M059J (cell line): ENCODE measurements at regions not wholly inside any gene's neighbourhood (a gene's known extent, or its start where the extent isn't known, plus 50 kb on each side); places are given as distances from the start of the nearest gene placed in this dataset.
"Not testable (repeated sequence)": the region's sequence is repeated elsewhere in the genome, so short reads cannot be mapped to it uniquely, and the experiment has no call there.

ENCODE experiments used
- DNase-seq: peaks from one replicate; pipeline ENCODE4 v3.0.0-alpha.2; 2012; ENCODE audit warnings: low read depth

DNA sequence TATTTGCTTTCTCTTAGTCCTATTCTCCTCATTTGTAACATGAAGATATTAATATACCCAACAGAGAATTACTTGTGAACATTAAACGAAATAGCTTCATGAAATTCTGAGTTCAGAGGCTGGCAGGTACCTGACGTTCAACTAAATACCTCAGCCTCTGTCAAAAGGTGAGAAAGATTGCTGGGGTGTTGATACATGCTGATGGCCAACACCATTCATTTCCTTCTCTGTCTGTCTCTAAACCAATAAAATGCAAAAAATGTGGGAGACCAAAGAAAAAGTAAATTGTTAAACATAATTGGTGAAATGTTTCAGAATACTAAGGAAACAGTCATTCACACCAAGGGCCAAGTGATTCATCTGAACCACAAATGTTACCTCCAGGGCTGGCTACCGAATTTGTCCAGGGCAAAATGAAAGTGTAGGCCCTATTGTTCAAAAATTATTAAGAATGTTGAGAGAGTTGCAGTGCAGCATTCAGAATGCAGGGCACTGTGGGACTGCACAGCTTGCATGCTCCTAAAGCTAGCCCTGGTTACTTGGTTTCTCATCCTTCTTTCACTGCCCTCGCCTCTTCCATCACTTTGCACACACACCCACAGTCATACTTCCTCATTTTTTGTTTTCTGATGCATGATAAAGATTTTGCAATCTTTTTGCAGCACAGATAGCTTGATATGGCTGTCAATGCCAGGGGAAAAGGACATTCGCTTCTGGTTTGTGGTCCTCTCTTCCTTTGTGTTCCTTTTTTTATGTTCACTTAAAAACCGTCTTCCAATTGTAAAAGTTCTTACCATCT is 414.3 kb upstream of the NR5A2 start:
- DNase-seq, result peak; percentile 94

DNA sequence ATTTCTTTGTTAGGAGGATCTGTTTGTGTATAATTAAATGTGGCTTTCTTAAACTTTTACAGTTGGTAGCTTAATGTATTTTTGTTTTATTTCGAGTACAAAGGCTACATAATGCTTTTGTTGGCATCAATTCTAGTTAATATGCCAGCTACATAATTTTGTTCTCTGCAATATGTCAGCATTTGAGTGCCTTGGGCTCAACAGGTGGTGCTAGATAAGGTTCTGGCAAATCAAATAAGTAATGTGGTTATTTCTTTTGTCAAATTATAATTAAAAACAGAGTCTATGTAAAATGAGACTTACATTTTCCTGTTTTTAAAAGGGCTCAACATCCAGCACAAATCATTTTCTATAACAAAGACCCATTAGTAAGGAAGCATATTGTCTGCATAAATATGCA is 410.6 kb upstream of the NR5A2 start:
- DNase-seq, result no peak

DNA sequence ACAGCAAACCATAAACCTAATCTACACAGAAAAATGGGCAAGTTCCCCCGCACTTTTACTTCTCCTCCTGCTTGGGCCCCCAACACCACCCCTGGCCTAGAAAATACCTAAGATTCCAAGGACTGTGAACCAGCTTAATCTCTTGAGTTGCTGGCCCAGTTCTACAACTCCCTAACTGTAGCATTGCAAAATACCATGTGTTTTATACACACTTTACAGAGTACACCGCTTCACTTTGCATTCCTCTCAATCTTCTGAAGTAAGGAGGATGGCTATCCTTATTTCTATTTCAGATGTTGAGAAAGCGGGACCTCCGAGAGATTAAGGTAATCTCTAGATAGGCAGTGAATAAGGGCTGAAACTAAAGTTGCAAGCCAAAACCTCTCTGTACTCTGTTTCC is 408.3 kb upstream of the NR5A2 start:
- no peak for DNase-seq

DNA sequence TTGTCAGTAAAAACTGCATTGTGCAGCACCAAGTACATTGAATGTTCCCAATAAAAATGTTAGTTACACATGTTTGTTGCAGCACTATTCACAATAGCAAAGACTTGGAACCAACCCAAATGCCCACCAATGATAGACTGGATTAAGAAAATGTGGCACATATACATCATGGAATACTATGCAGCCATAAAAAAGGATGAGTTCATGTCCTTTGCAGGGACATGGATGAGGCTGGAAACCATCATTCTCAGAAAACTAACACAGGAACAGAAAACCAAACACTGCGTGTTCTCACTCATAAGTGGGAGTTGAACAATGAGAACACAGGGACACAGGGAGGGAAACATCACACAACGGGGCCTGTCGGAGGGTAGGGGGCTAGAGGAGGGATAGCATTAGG is 401.3 kb upstream of the NR5A2 start:
- DNase-seq, result not testable (repeated sequence)

DNA sequence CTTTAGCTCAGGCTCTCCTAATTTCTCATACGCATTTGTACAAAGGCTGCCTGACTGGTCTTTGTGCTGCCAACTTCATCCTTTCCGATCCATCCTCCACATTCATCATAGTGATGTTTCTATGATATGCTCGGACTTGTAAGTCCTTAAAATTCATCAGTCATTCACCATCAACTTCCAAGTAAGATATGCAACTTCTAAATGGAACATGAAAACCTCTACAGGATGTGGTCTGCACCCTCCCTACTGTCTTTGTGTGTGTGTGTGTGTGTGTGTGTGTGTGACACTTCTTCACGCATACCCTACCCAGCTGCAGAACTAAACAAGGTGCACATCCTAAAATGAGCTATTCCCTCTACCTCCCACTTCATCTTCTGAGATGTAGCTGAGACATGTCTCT is 397.9 kb upstream of the NR5A2 start:
- DNase-seq, result no peak

DNA sequence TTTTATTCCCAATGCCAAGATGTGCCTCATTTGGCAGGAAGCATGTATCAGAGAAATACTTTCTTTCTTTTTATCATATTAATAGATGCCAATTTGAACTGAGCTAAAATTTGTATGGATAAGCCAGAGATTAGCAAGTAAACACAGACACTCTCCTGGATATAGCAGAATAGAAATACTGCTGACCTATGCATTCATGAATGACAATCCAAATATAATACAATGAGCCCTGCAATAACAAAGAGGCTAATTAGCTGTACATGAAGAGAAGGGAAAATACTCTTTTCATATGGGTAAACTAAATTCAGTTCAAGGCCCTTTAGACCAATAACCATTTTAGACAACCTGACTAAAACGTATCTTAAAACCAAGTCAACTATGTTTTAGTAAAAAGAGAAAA is 388.1 kb upstream of the NR5A2 start:
- no peak for DNase-seq

DNA sequence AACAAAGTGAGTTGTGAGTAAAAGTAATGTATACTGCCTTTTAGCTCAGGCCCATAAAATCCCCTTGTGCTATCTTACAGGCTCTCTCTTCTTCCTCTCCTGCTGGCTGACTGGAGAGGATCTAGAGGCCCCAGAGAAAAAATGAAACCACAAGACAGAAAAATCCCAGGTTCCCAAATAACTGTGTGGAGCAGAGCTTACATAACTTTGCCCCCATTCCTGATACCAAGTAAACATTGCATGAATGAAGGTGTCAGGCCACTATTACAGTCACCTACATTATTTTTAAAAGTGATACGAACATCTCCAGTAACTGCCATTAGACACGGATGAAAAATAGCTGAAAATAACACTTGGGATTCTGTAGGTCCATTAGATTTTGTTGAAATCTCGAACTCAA is 386.0 kb upstream of the NR5A2 start:
- DNase-seq, result no peak

DNA sequence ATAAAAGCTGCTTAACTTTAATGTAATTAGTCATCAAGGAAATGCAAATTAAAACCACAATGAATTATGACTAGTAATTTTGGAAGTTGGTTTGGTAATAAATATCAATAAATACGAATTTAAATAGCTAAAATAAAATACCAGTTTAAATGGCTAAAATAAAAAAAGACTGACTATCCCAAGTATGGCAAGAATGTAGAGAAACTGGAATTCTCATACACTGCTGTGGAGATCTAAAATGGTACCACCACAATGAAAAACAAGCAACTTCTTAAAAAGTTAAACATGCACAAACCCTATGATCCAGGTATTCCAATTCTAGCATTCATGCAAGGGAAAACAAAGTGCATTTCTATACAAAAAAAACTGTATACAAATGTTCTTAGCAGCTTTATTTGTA is 382.6 kb upstream of the NR5A2 start:
- no peak for DNase-seq

DNA sequence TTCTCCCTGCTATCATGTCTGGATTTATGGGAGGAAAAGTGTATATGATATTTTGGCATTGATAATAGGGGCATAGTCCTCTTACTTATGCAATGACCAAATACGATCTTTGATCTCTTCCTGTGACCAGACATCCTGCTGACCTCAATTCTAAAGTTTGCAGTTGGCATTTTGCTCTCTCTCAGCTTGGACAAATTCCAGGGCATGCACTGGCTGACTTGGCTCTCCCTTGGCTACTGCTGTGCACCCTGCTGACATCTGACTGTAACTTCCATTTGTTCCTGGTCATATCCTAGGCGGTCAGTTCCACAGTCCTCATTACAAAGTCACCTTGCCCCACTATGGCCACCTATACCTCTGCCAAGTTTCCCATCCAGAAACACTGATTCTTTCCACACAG is 380.7 kb upstream of the NR5A2 start:
- DNase-seq, result peak; percentile 42

DNA sequence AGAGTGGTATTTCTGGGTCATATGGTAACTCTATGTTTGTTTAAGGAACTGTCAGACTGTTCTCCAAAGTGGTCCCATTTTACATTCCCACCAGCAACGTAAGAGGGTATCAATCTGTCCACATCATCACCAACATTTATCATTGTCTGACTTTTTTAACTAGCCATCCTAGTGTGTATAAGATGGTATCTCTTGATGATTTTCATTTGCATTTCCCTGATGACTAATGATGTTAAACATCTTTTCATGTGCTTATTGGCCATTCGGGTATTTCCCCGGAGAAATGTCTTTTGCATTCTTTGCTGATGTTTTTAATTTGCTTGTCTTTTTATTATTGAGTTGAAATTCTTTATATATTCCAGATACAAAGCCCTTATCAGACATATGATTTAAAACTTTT is 370.1 kb upstream of the NR5A2 start:
- DNase-seq, result peak; percentile 38

DNA sequence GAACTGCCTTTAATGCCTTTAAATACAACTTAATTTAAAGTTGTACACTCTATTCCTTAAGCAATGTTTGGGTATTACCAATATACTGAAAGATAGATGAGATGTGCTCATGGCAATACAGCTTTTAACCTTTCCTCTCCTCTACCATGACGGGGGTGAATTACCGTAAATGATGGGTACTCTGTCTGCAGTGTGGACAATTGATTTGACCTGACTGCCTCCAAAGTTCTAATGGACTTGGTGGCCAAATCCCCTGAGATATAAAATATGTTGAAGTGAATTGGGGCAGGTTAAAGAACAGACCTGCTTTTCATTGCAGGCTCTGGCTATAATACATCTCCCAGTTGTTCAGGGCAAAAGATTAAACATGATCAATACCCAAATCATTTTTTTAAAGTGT is 367.4 kb upstream of the NR5A2 start:
- DNase-seq, result no peak

DNA sequence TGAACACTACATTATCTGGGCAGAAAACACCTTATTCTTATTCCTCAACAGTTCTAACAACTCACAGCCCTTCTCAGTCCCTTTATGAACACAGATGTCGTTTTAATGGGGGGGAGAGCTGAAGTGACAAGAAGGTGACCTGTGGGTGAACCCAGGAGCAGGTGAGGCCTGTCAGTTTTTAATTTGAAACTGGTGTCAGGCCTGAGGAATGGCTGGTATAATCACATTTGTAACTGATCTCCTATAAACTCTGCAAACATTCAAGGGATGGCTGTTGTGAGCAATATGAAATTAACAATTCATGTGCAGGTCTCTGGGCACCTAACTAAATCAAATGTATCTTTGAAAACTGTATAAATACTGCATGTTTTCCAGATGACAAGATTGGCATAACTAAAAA is 362.1 kb upstream of the NR5A2 start:
- no peak for DNase-seq

DNA sequence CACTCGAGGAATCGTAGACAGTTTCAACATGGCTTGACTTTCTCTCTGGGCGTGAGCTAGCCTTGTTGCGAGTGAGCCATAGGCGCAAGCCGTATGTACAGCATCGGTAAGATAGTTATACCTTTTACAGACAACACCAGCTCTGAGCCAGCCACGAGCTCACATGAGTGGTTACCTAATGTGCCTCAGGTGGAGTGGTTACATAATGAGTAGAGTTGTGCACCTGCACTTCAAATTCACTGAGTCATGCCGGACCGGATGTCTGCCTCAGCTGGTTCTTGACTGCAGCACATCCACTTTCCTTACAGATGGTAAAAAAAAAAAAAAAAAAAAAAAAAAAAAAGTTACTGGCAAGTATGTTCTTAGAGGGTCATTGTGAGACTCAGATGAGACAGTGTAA is 360.4 kb upstream of the NR5A2 start:
- no peak for DNase-seq

DNA sequence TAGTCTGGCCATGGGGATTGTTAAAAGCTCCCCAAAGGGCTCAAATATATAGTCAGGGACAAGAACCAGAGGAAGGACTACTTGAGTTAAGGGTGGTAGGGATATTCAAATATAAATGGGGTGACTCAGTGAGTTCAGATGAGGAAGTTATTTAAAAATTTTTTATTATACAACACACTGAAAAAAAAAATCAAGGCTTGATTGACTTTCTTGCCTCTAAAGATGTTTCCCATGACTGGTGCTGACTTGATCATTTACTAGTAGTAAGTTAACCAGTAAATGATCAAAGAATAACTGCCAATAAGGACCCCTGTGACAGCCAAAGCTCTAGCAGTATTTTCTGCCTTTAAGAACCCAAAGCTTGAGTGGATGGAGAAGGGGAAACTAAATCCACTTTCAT is 357.6 kb upstream of the NR5A2 start:
- DNase-seq, result no peak

DNA sequence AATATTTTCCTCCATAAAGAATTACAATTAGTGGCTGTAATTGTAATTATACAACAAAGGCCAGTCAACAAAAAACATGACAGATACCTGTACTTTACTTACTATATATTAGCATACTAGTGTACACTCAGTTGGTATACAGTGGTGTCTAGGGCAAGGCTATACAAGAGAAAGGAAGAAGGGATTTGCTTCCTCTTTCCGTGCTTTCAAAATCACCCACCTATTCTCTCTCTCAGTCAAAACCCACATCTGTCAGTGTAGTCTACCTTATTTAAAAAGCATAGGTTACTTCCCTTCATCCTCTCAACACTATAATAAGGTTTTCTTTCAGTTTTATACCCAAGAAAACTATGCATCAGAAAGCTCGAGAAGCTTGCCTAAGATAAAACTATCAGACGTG is 355.8 kb upstream of the NR5A2 start:
- no peak for DNase-seq

DNA sequence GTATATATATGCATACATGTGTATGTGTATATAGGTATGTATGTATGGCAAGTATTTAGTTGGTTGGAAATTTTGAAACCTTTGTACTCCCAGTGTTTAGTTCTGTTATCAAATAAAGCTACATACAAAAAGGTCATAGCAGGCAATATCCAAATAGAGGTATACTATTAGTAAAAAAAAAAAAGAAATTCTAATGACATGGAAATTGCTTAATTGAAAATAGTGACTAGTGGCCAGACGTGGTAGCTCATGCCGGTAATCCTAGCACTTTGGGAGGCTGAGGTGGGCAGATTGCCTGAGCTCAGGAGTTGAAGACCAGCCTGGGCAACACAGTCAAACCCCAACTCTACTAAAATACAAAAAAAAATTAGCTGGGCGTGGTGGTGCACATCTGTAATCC is 351.6 kb upstream of the NR5A2 start:
- no peak for DNase-seq

DNA sequence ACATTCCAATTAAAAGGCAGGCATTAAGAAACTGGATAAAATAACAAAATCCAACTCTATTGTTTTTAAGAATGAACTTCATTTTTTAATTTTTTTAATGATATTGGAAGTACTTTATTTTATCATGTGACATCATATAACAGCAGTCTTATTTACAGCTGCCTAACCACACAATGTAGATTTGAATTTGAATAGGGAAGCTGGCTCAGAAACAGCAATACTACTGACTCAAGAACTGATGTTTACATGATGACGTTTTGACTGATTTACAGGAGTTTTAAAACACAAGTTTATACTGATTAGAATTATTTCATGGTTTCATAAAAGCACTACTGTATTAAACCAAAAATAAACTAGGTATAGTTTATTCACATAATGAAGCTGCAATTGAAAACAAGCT is 348.7 kb upstream of the NR5A2 start:
- peak; percentile 16 for DNase-seq

DNA sequence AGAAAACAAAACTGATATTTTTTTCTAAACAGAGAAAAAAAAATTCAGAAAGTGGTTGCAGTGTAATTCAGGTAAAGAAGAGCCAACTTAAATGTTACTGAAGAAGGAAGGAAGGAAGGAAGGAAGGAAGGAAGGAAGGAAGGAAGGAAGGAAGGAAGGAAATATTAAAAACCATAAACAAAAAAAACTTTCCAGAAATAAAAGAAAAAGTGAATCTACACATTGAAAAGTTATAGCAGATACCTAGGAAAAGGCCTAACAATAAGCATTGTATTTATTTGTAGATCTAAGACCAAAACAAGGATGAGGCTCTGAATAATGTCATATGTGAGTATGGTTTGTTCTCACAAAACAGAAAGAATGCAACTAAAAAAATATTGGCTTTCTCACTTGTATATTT is 345.4 kb upstream of the NR5A2 start:
- DNase-seq, result no peak

DNA sequence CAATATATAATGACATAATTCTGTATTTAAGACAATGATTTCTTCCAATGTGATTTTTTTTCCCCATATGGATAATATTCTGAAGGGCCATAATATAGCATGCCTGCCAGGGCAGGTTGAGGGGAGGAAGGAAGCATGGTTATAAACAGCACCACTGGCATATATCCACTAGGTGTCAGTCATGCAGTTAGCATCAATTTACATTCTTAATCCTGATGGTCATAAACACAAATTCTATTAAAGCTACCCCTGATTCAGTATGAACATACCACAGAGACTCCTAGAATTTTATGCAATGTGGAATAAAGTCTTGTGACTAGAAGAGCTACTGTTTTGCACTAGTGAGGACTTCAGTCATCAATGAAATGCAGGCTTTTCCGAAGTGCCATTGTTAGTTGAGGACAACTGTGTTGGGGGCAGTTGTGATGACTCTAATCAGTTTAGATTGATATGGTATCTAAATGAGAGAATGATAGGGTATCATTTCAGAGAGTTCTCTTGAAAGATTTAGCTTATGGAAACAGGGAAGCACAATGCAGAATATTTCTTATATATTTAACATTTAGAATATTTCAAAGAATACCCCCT is 342.7 kb upstream of the NR5A2 start:
- DNase-seq, result peak; percentile 78

DNA sequence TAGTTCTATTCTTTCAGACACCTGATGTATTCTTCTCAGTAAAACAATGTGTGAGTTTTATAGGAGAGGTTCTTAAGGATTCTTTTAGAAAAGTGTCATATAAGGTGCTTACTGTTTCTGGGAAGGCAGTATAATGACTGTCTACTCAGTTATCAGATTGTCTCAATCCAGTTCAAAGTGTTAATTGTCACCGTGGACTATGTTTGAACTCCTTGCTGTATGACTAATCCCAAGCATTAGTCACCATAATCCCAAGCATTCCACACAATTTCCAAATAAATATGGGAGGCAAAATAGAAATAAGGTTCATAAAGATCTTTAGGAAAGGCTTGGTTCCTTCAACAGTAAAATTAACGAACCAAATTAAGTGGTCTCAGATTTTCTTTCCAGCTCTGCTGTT is 342.1 kb upstream of the NR5A2 start:
- DNase-seq, result peak; percentile 79

DNA sequence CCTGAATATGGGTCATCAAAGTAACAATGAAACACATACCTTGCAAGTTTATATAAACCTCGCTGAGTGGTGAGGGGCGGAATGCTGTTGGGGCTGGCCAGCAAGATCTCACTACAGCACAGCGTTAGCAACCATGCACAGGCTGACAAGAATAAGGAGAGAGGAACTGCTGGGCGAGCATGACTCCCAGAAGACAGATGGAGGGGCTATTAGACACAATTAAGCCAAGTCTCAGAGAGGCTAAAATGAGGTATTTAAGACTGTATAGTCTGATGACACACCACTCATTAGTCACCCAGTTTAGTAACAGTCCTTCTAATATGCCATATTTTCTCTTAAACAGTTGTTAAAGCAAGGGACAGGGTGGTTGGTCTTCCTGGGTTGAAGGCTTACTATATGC is 340.2 kb upstream of the NR5A2 start:
- peak; percentile 75 for DNase-seq

DNA sequence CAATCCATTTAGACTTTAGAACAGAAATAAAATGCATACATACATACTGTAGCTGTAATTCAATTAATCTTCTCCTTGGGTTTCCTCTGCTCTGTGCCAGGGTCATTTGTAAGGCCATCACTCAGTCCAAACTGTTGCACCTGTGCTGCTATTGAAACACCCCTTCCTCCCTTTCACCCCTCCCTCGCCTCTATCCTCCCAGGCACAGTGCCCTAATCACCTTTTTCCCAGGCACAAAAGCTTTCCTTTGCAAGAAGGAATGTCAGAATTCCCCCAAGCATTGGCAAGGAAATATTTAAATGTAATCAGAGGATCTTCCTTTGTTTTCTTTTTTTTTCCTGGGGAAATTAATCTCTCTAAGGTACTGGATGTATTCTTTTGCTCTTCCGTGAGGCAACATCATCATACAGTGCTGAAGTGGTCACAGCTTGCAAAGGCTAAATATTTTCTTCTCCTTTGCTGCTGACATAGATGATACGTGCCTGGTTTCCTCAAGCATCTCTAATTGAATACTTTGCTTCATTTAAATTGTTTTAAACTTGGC is 339.3 kb upstream of the NR5A2 start:
- DNase-seq, result peak; percentile 28

DNA sequence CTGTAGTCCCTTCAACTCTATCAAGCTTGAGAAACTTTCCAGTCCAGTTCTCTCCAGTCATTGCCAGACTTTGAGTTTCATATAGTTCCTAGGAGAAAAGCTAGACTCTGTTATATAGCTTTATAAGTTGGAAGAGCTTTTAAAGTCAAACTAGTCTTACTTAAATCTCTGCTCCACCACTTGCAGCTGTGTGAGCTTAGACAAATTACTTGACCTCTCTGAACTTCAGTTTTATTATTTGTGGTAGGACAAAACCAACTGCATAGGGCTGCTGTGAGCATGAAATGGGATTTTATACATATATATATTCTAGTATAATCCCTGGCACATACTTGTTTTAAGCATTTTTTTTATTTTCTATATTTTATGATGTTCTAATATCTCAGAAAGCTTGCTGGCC is 338.7 kb upstream of the NR5A2 start:
- no peak for DNase-seq

DNA sequence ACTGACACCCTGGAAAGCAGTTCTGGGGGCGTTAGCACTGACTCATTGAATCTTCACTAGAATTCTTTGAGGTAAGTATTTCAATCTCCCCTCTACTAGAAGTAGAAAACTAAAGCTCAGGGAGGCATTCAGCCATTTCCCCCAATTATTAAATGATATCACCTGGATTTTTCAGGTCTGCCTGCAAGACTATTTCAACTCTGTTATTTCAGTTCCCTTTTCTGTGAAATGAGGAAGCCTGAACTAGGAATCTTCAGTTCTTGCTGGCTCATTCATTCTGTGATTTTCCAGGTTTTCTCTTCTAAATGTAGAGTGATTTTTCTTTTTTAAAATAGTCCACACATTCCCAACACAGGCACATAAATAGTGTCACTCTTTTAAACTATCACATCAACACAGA is 337.0 kb upstream of the NR5A2 start:
- DNase-seq, result no peak
